ENCODE measurements at regions not wholly inside any gene's neighbourhood (a gene's known extent, or its start where the extent isn't known, plus 50 kb on each side); places are given as distances from the start of the nearest gene placed in this dataset.
A peak's percentile ranks its signal among the peaks of the same experiment; 100 is the strongest.

GRCh38 chr5:89441965-89442364, 559.0 kb upstream of the MEF2C start:
- no peaks in the 10 kb centered on the region for H3K36me3 ChIP-seq (ENCODE audit: insufficient read depth, low read length)
- H3K4me3 ChIP-seq (ENCODE audit: low read length) = no peak overlapping the region
- H3K4me2 ChIP-seq (ENCODE audit: low read length) = no peak overlapping the region
- no peaks in the 10 kb centered on the region for H3K27me3 ChIP-seq (ENCODE audit: control insufficient read depth, insufficient read depth, low read length)
- no peaks in the 10 kb centered on the region for H3K9me3 ChIP-seq (replicated peaks; ENCODE audit: low read length)
- no peak overlapping the region for H3K9ac ChIP-seq (ENCODE audit: low read depth, low read length)
- peaks cover 17% of the 10 kb centered on the region for H3K4me1 ChIP-seq (ENCODE audit: control insufficient read depth, insufficient read depth, low read length)

- H3K27me3 ChIP-seq (ENCODE audit: control insufficient read depth, insufficient read depth, low read length) = no peaks in the 10 kb centered on the region
- H3K36me3 ChIP-seq (ENCODE audit: insufficient read depth, low read length) = no peaks in the 10 kb centered on the region
- H3K4me1 ChIP-seq (ENCODE audit: control insufficient read depth, insufficient read depth, low read length) = peaks cover 17% of the 10 kb centered on the region
- H3K9ac ChIP-seq (ENCODE audit: low read depth, low read length) = no peak overlapping the region
- no peaks in the 10 kb centered on the region for H3K9me3 ChIP-seq (replicated peaks; ENCODE audit: low read length)
- no peak overlapping the region for H3K4me2 ChIP-seq (ENCODE audit: low read length)
- no peak overlapping the region for H3K4me3 ChIP-seq (ENCODE audit: low read length)
Measured at GRCh38 chr5:89440670-89441069, 557.7 kb upstream of the MEF2C start.

GRCh38 chr5:89437450-89438435, 554.8 kb upstream of the MEF2C start:
- H3K9me3 ChIP-seq (replicated peaks; ENCODE audit: low read length) = no peaks in the 10 kb centered on the region
- peak overlapping the region; percentile 7 for H3K4me3 ChIP-seq (ENCODE audit: low read length)
- H3K4me1 ChIP-seq (ENCODE audit: control insufficient read depth, insufficient read depth, low read length) = peaks cover 17% of the 10 kb centered on the region
- H3K4me2 ChIP-seq (ENCODE audit: low read length) = no peak overlapping the region
- no peaks in the 10 kb centered on the region for H3K27me3 ChIP-seq (ENCODE audit: control insufficient read depth, insufficient read depth, low read length)
- peak overlapping the region; percentile 54 for H3K9ac ChIP-seq (ENCODE audit: low read depth, low read length)
- no peaks in the 10 kb centered on the region for H3K36me3 ChIP-seq (ENCODE audit: insufficient read depth, low read length)

DNA sequence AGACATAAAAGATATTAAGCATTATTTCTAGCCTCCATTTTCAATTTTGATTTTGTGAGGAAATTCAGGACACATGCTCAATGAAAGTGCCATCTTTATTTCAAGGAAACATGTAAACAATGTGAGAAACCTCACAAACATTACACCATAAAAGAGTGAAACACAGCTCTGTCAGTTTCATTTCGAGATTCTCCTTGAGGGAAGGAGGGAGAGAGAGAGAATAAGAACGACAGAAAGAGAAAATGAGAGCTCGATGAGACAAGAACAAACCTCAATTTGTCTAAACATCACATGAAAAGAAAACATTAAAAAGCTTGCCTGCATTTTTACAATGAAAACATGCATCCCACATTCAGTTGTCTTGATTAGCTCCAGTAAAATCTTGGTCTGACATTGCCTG, 553.5 kb upstream of the MEF2C start:
- H3K9ac ChIP-seq (ENCODE audit: low read depth, low read length) = no peak overlapping the region
- H3K27me3 ChIP-seq (ENCODE audit: control insufficient read depth, insufficient read depth, low read length) = no peaks in the 10 kb centered on the region
- no peaks in the 10 kb centered on the region for H3K36me3 ChIP-seq (ENCODE audit: insufficient read depth, low read length)
- H3K9me3 ChIP-seq (replicated peaks; ENCODE audit: low read length) = no peaks in the 10 kb centered on the region
- H3K4me3 ChIP-seq (ENCODE audit: low read length) = no peak overlapping the region
- no peak overlapping the region for H3K4me2 ChIP-seq (ENCODE audit: low read length)
- peaks cover 17% of the 10 kb centered on the region for H3K4me1 ChIP-seq (ENCODE audit: control insufficient read depth, insufficient read depth, low read length)

GRCh38 chr5:89435347-89435746, 552.4 kb upstream of the MEF2C start:
- peaks cover 17% of the 10 kb centered on the region for H3K4me1 ChIP-seq (ENCODE audit: control insufficient read depth, insufficient read depth, low read length)
- no peak overlapping the region for H3K9ac ChIP-seq (ENCODE audit: low read depth, low read length)
- no peaks in the 10 kb centered on the region for H3K27me3 ChIP-seq (ENCODE audit: control insufficient read depth, insufficient read depth, low read length)
- H3K4me2 ChIP-seq (ENCODE audit: low read length) = no peak overlapping the region
- H3K4me3 ChIP-seq (ENCODE audit: low read length) = no peak overlapping the region
- no peaks in the 10 kb centered on the region for H3K9me3 ChIP-seq (replicated peaks; ENCODE audit: low read length)
- H3K36me3 ChIP-seq (ENCODE audit: insufficient read depth, low read length) = no peaks in the 10 kb centered on the region

DNA sequence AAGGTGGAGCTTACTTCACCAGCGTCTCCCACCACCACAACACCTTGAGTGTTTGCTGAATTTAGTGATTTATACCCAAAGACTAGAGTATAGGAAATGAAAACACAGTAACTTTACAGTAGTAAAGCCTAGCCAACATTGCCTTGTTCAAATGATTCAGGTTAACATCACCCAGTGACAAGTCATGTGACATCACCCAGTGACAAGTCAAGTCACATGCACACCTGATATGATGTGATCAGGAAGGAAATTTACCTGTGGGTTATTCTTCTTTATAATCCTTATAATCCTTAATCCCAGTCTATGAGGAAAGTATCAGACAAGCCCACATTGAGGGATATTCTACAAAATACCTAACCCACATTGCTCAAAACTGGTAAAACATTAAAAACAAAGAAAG, 545.6 kb upstream of the MEF2C start:
- Histone ChIP-seq H3K36me3 (ENCODE audit: insufficient read depth, low read length) (no peaks in the 10 kb centered on the region), H3K4me1 (ENCODE audit: control insufficient read depth, insufficient read depth, low read length) (no peaks in the 10 kb centered on the region), H3K27me3 (ENCODE audit: control insufficient read depth, insufficient read depth, low read length) (no peaks in the 10 kb centered on the region), H3K9me3 (replicated peaks; ENCODE audit: low read length) (no peaks in the 10 kb centered on the region), H3K9ac (ENCODE audit: low read depth, low read length) (no peak overlapping the region), H3K4me2 (ENCODE audit: low read length) (no peak overlapping the region), H3K4me3 (ENCODE audit: low read length) (no peak overlapping the region)

- H3K4me3 ChIP-seq (ENCODE audit: low read length) = no peak overlapping the region
- H3K27me3 ChIP-seq (ENCODE audit: control insufficient read depth, insufficient read depth, low read length) = no peaks in the 10 kb centered on the region
- H3K9ac ChIP-seq (ENCODE audit: low read depth, low read length) = no peak overlapping the region
- H3K36me3 ChIP-seq (ENCODE audit: insufficient read depth, low read length) = no peaks in the 10 kb centered on the region
- no peaks in the 10 kb centered on the region for H3K9me3 ChIP-seq (replicated peaks; ENCODE audit: low read length)
- no peak overlapping the region for H3K4me2 ChIP-seq (ENCODE audit: low read length)
- peaks cover 8% of the 10 kb centered on the region for H3K4me1 ChIP-seq (ENCODE audit: control insufficient read depth, insufficient read depth, low read length)
Measured at GRCh38 chr5:89425062-89425461, 542.1 kb upstream of the MEF2C start.

DNA sequence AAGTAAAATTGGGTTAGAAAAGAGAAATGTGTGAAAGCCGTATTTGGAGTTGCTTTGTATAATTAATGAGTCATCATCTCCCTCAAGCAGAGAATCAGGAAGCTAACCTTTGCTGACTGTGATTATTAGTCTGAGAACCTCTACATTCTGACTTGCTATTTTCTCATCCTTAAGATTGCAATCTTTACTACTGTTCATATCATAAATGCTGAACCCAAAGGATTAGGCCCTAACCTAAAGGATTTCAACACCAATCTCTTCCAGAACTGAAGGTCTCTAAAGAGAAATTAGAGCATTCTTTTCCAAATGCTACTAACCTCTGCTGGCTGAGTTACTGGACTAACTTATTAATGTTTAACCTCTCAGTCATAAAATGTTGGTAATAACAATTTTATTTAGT, 538.1 kb upstream of the MEF2C start:
- no peaks in the 10 kb centered on the region for H3K9me3 ChIP-seq (replicated peaks; ENCODE audit: low read length)
- no peak overlapping the region for H3K9ac ChIP-seq (ENCODE audit: low read depth, low read length)
- H3K4me3 ChIP-seq (ENCODE audit: low read length) = no peak overlapping the region
- no peaks in the 10 kb centered on the region for H3K36me3 ChIP-seq (ENCODE audit: insufficient read depth, low read length)
- H3K4me1 ChIP-seq (ENCODE audit: control insufficient read depth, insufficient read depth, low read length) = peaks cover 8% of the 10 kb centered on the region
- H3K27me3 ChIP-seq (ENCODE audit: control insufficient read depth, insufficient read depth, low read length) = no peaks in the 10 kb centered on the region
- H3K4me2 ChIP-seq (ENCODE audit: low read length) = no peak overlapping the region

- Histone ChIP-seq H3K36me3 (ENCODE audit: insufficient read depth, low read length) (no peaks in the 10 kb centered on the region), H3K4me3 (ENCODE audit: low read length) (no peak overlapping the region), H3K4me2 (ENCODE audit: low read length) (no peak overlapping the region), H3K9ac (ENCODE audit: low read depth, low read length) (no peak overlapping the region), H3K9me3 (replicated peaks; ENCODE audit: low read length) (no peaks in the 10 kb centered on the region), H3K27me3 (ENCODE audit: control insufficient read depth, insufficient read depth, low read length) (no peaks in the 10 kb centered on the region), H3K4me1 (ENCODE audit: control insufficient read depth, insufficient read depth, low read length) (peaks cover 8% of the 10 kb centered on the region)
Measured at GRCh38 chr5:89418407-89419085, 535.6 kb upstream of the MEF2C start.

- Histone ChIP-seq H3K4me3 (ENCODE audit: low read length) (no peak overlapping the region), H3K36me3 (ENCODE audit: insufficient read depth, low read length) (no peaks in the 10 kb centered on the region), H3K4me1 (ENCODE audit: control insufficient read depth, insufficient read depth, low read length) (peaks cover 8% of the 10 kb centered on the region), H3K27me3 (ENCODE audit: control insufficient read depth, insufficient read depth, low read length) (no peaks in the 10 kb centered on the region), H3K9me3 (replicated peaks; ENCODE audit: low read length) (no peaks in the 10 kb centered on the region), H3K4me2 (ENCODE audit: low read length) (no peak overlapping the region), H3K9ac (ENCODE audit: low read depth, low read length) (no peak overlapping the region)
Measured at GRCh38 chr5:89417990-89418389, 535.0 kb upstream of the MEF2C start.

DNA sequence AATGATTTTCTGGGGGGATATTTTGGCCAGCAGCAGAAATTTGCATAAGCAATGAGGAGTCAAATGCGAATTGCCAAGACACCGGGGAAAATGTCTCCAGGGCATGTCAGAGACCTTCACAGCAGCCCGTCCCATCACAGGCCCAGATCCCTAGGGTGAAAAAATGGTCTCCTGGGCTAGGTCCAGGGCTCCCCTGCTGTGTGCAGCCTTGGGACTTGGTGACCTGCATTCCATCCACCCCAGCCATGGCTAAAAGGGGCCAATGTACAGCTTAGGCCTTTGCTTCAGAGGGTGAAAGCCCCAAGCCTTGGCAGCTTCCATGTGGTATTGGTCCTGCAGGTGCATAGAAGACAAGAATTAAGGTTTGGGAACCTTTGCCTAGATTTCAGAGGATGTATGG, 534.5 kb upstream of the MEF2C start:
- H3K4me3 ChIP-seq (ENCODE audit: low read length) = no peak overlapping the region
- peaks cover 8% of the 10 kb centered on the region for H3K4me1 ChIP-seq (ENCODE audit: control insufficient read depth, insufficient read depth, low read length)
- H3K36me3 ChIP-seq (ENCODE audit: insufficient read depth, low read length) = no peaks in the 10 kb centered on the region
- H3K9me3 ChIP-seq (replicated peaks; ENCODE audit: low read length) = no peaks in the 10 kb centered on the region
- H3K4me2 ChIP-seq (ENCODE audit: low read length) = no peak overlapping the region
- no peaks in the 10 kb centered on the region for H3K27me3 ChIP-seq (ENCODE audit: control insufficient read depth, insufficient read depth, low read length)
- H3K9ac ChIP-seq (ENCODE audit: low read depth, low read length) = no peak overlapping the region
